Smooth muscle cell (in vitro differentiated cells): ENCODE measurements at regions not wholly inside any gene's neighbourhood (a gene's known extent, or its start where the extent isn't known, plus 50 kb on each side); places are given as distances from the start of the nearest gene placed in this dataset.

Experiments used
- DNase-seq: peaks from one replicate; lab custom pipeline; 2025; ENCODE audit not compliant: unreplicated experiment; lab: John Stamatoyannopoulos, UW
- H2AFZ ChIP-seq: fragments of 200-600 bp; sonication (generic); 2 replicates; pipeline ENCODE4 v1.6.0; 2016; ENCODE audit warnings: antibody characterized with exemption, low read depth, mild to moderate bottlenecking
- H3F3A ChIP-seq: fragments of 200-600 bp; sonication (generic); 2 replicates; pipeline ENCODE4 v1.6.0; 2017; ENCODE audit warnings: antibody characterized with exemption, low read depth
- H3K27ac ChIP-seq: fragments of 200-600 bp; sonication (generic); 2 replicates; pipeline ENCODE4 v1.5.1; 2016; ENCODE audit warnings: low read depth, mild to moderate bottlenecking
- H3K27me3 ChIP-seq: fragments of 200-600 bp; sonication (generic); 2 replicates; pipeline ENCODE4 v1.6.1; 2016; ENCODE audit warnings: low read depth, mild to moderate bottlenecking
- H3K36me3 ChIP-seq: fragments of 200-600 bp; sonication (generic); 2 replicates; pipeline ENCODE4 v1.5.1; 2016; ENCODE audit warnings: low read depth
- H3K4me1 ChIP-seq: fragments of 200-600 bp; sonication (generic); 2 replicates; pipeline ENCODE4 v1.5.1; 2016; ENCODE audit warnings: low read depth
- H3K4me2 ChIP-seq: fragments of 200-600 bp; sonication (generic); 2 replicates; pipeline ENCODE4 v1.6.0; 2016; ENCODE audit warnings: mild to moderate bottlenecking
- H3K4me3 ChIP-seq: fragments of 200-600 bp; sonication (generic); 2 replicates; pipeline ENCODE4 v1.5.1; 2016; ENCODE audit warnings: mild to moderate bottlenecking
- H3K79me2 ChIP-seq: fragments of 200-600 bp; sonication (generic); 2 replicates; pipeline ENCODE4 v1.6.0; 2016; ENCODE audit warnings: low read depth, mild to moderate bottlenecking
- H3K9ac ChIP-seq: fragments of 200-600 bp; sonication (generic); 2 replicates; pipeline ENCODE4 v1.6.0; 2016; ENCODE audit warnings: low read depth
- H3K9me3 ChIP-seq: fragments of 200-600 bp; sonication (generic); replicated peaks from 2 replicates; pipeline ENCODE4 v1.5.1; 2016; ENCODE audit warnings: low read depth
- H4K20me1 ChIP-seq: fragments of 200-600 bp; sonication (generic); 2 replicates; pipeline ENCODE4 v1.6.0; 2016; ENCODE audit warnings: low read depth
- WGBS: methylation state at CpG from one replicate; pipeline ENCODE4 v1.1.7; 2016; ENCODE audit warnings: low lambda C conversion rate; 5-methylcytosine and 5-hydroxymethylcytosine counted together
- TF ChIP-seq, protein P1 (sequence below): fragments of 200-600 bp; sonication (generic); IDR thresholded peaks from 2 replicates; pipeline ENCODE4 v1.5.1; 2017; ENCODE audit warnings: borderline replicate concordance, mild to moderate bottlenecking, antibody characterized with exemption; ENCODE audit not compliant: insufficient read depth, poor library complexity, severe bottlenecking

DNA sequence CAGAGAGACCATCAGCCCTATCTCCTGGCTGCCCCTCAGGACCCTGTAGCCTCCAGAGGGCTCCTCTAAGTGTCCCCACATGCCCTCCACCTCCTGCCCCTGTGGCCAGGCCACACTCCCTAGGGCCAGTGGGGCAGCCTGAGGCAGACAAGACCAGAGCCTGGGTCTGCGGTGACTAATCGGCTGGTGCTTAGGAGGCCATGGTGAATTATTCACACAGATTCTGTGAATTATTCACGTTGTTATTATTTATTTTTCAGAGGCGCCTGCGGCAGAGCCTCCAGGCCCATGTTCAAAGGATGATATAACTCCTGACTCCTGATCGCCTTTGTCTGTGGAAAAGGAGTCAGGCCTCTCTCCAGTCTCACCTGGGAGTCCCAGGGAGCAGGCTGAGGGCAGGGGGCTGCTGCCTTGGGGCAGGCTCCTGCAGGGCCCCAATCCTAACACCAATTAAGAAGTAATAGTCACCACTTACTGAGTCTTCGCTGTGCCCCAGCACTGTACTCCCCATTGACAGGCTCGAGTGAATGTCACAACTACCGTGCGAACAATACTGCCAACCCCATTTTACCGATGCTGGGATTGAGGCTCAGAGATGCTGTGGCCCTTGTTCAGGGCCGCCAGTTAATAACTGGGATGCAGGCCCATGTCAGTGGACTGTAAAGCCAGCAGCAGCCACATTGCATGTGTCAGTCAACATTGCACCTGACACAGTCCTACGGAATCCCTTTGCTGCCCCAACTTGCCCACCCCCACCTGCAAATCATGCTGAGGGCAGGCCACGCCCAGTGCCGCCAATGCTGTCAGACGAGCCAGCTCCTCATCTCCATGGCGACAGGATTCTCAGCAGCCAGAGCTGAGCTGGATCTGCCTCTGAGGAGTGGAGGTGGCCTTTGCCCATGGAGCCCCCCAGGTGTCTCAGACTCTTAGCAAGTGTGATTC lies 94.9 kb downstream of the PCDH1 start:
- Histone ChIP-seq H3K4me3 (no peak overlapping the region), H4K20me1 (no peaks in the 10 kb centered on the region), H3K4me2 (no peak overlapping the region), H3K27me3 (peaks cover under 1% of the 10 kb centered on the region), H2AFZ (no peak overlapping the region), H3F3A (no peaks in the 10 kb centered on the region), H3K27ac (no peak overlapping the region), H3K79me2 (no peaks in the 10 kb centered on the region), H3K9me3 (no peaks in the 10 kb centered on the region), H3K9ac (no peak overlapping the region), H3K4me1 (peaks cover 7% of the 10 kb centered on the region), H3K36me3 (no peaks in the 10 kb centered on the region)
- WGBS: 72% methylated on average over 17 of the region's 17 CpGs
- TF ChIP-seq, protein P1, sequence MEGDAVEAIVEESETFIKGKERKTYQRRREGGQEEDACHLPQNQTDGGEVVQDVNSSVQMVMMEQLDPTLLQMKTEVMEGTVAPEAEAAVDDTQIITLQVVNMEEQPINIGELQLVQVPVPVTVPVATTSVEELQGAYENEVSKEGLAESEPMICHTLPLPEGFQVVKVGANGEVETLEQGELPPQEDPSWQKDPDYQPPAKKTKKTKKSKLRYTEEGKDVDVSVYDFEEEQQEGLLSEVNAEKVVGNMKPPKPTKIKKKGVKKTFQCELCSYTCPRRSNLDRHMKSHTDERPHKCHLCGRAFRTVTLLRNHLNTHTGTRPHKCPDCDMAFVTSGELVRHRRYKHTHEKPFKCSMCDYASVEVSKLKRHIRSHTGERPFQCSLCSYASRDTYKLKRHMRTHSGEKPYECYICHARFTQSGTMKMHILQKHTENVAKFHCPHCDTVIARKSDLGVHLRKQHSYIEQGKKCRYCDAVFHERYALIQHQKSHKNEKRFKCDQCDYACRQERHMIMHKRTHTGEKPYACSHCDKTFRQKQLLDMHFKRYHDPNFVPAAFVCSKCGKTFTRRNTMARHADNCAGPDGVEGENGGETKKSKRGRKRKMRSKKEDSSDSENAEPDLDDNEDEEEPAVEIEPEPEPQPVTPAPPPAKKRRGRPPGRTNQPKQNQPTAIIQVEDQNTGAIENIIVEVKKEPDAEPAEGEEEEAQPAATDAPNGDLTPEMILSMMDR: no peak
- DNase-seq: no peak

DNA sequence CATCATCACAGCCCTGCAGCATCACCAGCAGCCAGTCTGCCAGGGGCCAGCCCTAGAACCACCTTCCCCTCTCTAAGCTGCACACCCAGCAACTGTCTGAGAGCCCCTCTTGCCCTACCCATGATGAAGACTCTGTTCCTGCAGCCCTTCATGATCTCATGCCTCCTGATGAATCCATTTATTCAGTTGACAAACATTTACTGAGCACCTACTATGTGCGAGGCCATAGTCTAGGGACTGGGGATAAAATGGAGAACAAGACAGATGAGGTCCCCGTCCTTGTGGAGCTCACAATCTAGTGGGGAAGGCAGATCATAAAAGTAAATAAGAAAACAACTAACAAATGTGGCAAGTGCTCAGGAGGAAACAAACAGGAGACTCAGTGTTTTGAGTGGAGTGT lies 96.3 kb downstream of the PCDH1 start:
- H3K9ac ChIP-seq: no peak overlapping the region
- 87% methylated on average over 2 of the region's 2 CpGs for WGBS
- no peak overlapping the region for H3K4me3 ChIP-seq
- H3K27me3 ChIP-seq: no peaks in the 10 kb centered on the region
- TF ChIP-seq, protein P1: no peak
- no peak overlapping the region for H2AFZ ChIP-seq
- H3K79me2 ChIP-seq: no peaks in the 10 kb centered on the region
- H3K27ac ChIP-seq: no peak overlapping the region
- no peaks in the 10 kb centered on the region for H3K9me3 ChIP-seq
- no peaks in the 10 kb centered on the region for H3F3A ChIP-seq
- no peaks in the 10 kb centered on the region for H3K36me3 ChIP-seq
- DNase-seq: no peak
- H3K4me2 ChIP-seq: no peak overlapping the region
- H3K4me1 ChIP-seq: peaks cover 7% of the 10 kb centered on the region
- no peaks in the 10 kb centered on the region for H4K20me1 ChIP-seq

DNA sequence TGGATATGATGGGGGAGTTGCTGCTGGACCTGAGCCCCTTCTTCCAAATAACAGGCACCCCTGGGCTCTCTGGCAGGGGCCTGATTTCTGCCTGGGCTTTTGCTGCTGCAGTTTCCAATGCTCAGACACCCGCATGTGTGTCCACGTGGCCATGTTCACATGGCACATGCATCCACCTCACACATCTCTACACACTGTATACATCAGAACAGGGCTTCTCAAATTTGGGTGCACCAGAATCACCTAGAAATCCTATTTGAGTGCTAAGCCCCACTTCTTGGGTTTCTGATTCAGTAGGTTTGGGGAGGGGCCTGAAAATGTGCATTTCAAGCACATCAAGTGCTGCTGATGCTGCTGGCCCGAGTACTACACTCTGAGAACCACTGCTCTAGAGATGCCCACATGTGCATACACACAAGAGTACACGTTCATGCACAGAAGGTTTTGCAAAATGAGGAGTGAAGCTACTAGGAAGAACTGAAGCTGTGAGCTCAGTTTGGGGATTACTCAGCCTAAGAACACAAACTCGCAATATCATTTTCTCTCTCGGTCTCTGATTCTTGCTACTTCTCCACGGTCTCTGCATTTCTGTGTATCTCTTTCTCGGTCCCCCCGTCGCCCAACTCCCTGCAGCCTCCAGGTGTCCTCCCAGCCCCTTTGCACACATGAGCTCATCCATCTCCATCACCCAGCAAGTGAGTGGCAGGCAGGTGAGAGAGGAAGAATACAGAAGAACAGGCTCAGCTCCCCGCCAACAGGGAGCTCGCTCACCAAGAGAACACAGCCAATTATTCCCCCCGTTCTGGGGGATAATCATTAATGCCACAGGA lies 97.0 kb downstream of the PCDH1 start:
- no peak for DNase-seq
- H3K27me3 ChIP-seq: no peaks in the 10 kb centered on the region
- TF ChIP-seq, protein P1: no peak
- H3K4me3 ChIP-seq: no peak overlapping the region
- 85% methylated on average over 13 of the region's 13 CpGs for WGBS
- H4K20me1 ChIP-seq: no peaks in the 10 kb centered on the region
- H3K36me3 ChIP-seq: no peaks in the 10 kb centered on the region
- no peak overlapping the region for H3K4me2 ChIP-seq
- peaks cover 7% of the 10 kb centered on the region for H3K4me1 ChIP-seq
- no peak overlapping the region for H3K27ac ChIP-seq
- H2AFZ ChIP-seq: no peak overlapping the region
- H3K79me2 ChIP-seq: no peaks in the 10 kb centered on the region
- no peaks in the 10 kb centered on the region for H3K9me3 ChIP-seq
- no peaks in the 10 kb centered on the region for H3F3A ChIP-seq
- no peak overlapping the region for H3K9ac ChIP-seq
